ENCODE measurements at regions not wholly inside any gene's neighbourhood (a gene's known extent, or its start where the extent isn't known, plus 50 kb on each side); places are given as distances from the start of the nearest gene placed in this dataset.

DNA sequence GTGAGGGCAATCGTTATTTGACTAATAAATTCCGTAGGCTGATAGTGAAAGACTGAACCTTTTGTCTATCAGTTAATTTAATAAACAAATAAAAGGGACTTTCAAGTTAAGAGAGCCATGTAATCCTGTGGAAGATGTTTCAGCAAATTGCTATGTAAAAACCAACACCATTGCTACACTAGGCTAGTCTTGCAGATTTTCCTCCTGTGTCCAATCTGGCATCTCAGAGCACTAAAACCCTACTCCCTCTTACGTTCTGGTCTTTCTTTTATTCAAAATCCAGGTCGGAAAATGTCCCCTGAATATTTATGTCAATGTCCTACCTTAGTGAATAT lies 478.8 kb upstream of the TNC start:
- Histone ChIP-seq H3K4me3 (ENCODE audit: low read length in 2 of 2) (no peak overlapping the region), H3K4me1 (ENCODE audit: control insufficient read depth in 2 of 2, insufficient read depth in 2 of 2, low read length in 2 of 2) (no peaks in the 10 kb centered on the region), H3K27ac (ENCODE audit: low read depth in 1 of 2, low read length in 1 of 2) (no peak overlapping the region), H3K36me3 (ENCODE audit: control insufficient read depth in 2 of 2, insufficient read depth in 2 of 2, low read length in 1 of 2) (no peaks in the 10 kb centered on the region), H3K9me3 (ENCODE audit: control insufficient read depth in 2 of 2, insufficient read depth in 1 of 2, low read length in 1 of 2) (no peaks in the 10 kb centered on the region), H3K27me3 (ENCODE audit: control insufficient read depth in 2 of 2, insufficient read depth in 1 of 2, low read length in 1 of 2) (no peaks in the 10 kb centered on the region)
- no peak for DNase-seq (ENCODE audit: low read depth in 6 of 9, low spot score in 9 of 9)
- WGBS, result 57% methylated on average over 4 of the region's 4 CpGs

DNA sequence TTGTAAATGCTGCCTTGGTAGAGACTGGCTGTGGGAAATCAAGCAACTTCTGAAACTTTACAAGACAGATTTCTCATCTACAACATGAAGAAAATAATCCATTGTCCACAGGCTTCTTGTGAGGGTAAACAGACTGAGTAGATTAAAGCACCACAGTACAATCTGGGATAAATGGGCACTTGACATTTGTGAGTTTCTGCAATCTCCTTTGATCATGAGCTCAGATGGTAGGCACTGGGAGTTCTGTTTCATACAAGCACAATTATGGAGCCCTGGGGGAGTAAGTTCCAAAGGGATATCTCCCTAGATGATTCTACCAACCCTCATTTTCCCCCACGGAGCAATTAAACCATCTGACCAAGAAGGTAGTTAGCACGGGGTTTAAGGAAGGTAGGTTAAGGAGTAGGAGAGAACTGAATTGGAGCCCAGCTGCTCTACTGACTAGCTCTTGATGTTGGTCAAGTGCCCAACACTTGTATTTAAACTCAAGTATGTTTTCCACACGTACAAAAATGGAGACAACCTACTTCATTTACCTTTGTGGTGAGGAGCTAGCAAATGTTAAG lies 479.5 kb upstream of the TNC start:
- no peaks in the 10 kb centered on the region for H3K36me3 ChIP-seq (ENCODE audit: control insufficient read depth in 2 of 2, insufficient read depth in 2 of 2, low read length in 1 of 2)
- WGBS, result 84% methylated on average over 3 of the region's 3 CpGs
- no peaks in the 10 kb centered on the region for H3K9me3 ChIP-seq (ENCODE audit: control insufficient read depth in 2 of 2, insufficient read depth in 1 of 2, low read length in 1 of 2)
- no peaks in the 10 kb centered on the region for H3K27me3 ChIP-seq (ENCODE audit: control insufficient read depth in 2 of 2, insufficient read depth in 1 of 2, low read length in 1 of 2)
- DNase-seq (ENCODE audit: low read depth in 6 of 9, low spot score in 9 of 9), result no peak
- H3K4me3 ChIP-seq (ENCODE audit: low read length in 2 of 2), result no peak overlapping the region
- no peak overlapping the region for H3K27ac ChIP-seq (ENCODE audit: low read depth in 1 of 2, low read length in 1 of 2)
- no peaks in the 10 kb centered on the region for H3K4me1 ChIP-seq (ENCODE audit: control insufficient read depth in 2 of 2, insufficient read depth in 2 of 2, low read length in 2 of 2)

DNA sequence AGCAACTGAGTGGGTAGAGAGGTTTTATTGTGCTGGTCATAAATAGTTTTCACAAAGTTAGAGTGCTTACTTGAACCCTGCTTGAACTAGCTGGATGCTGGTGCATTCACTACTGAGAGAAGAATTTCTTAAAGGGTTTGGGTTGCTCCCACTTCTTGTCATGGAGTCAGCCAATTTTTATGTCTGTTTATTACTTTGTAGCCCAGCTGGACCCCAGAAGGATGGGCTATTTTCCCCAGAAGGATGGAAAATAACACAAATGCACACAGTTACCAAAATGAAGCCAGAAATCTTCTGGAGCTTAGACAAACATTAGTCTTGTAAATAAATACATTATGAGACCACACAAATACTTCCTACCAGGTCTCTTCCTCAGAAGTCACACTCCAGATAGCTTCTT lies 480.8 kb upstream of the TNC start:
- Histone ChIP-seq H3K4me1 (ENCODE audit: control insufficient read depth in 2 of 2, insufficient read depth in 2 of 2, low read length in 2 of 2) (no peaks in the 10 kb centered on the region), H3K4me3 (ENCODE audit: low read length in 2 of 2) (no peak overlapping the region), H3K9me3 (ENCODE audit: control insufficient read depth in 2 of 2, insufficient read depth in 1 of 2, low read length in 1 of 2) (no peaks in the 10 kb centered on the region), H3K27me3 (ENCODE audit: control insufficient read depth in 2 of 2, insufficient read depth in 1 of 2, low read length in 1 of 2) (no peaks in the 10 kb centered on the region), H3K36me3 (ENCODE audit: control insufficient read depth in 2 of 2, insufficient read depth in 2 of 2, low read length in 1 of 2) (no peaks in the 10 kb centered on the region), H3K27ac (ENCODE audit: low read depth in 1 of 2, low read length in 1 of 2) (no peak overlapping the region)
- DNase-seq (ENCODE audit: low read depth in 6 of 9, low spot score in 9 of 9), result no peak

DNA sequence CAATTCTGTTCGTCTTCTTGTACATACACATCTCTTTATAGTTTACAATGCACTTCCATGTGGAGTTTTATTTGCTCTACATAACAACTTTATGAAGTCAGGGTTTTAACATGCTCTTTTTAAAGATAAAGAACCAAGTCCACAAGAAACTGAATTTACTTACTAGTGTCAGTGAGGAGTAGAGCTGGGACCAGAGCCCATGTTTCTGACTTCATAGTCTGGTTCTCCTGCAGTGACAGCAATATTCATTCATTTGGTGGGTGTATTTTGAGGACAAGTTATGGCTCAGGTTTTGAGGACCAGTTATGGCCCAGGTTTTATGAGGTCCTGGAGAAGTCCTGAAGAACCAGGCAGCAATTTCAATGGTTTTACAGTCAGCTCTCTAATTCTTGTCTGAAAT lies 481.9 kb upstream of the TNC start:
- no peak overlapping the region for H3K27ac ChIP-seq (ENCODE audit: low read depth in 1 of 2, low read length in 1 of 2)

DNA sequence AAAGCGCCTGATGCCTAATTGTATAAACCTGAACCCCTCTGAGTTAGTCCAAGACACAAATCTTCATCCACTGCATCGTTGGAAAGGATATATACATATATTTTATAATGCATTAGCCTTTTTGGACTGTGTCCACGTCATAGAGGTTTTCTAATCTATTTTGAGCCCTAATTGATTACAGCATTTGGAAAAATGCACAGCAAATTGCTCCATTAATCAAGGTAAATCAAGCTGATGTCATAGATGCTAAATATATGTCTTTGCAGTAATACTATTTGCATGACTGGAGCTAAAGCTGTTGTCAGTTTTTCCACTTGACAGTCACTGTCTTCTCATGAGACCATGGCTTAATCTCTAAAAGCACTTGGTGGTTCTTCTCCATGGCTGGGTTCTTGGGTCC lies 483.5 kb upstream of the TNC start:
- no peak for DNase-seq (ENCODE audit: low read depth in 6 of 9, low spot score in 9 of 9)
- Histone ChIP-seq H3K36me3 (ENCODE audit: control insufficient read depth in 2 of 2, insufficient read depth in 2 of 2, low read length in 1 of 2) (no peaks in the 10 kb centered on the region), H3K4me3 (ENCODE audit: low read length in 2 of 2) (no peak overlapping the region), H3K27ac (ENCODE audit: low read depth in 1 of 2, low read length in 1 of 2) (no peak overlapping the region), H3K27me3 (ENCODE audit: control insufficient read depth in 2 of 2, insufficient read depth in 1 of 2, low read length in 1 of 2) (no peaks in the 10 kb centered on the region), H3K9me3 (ENCODE audit: control insufficient read depth in 2 of 2, insufficient read depth in 1 of 2, low read length in 1 of 2) (no peaks in the 10 kb centered on the region), H3K4me1 (ENCODE audit: control insufficient read depth in 2 of 2, insufficient read depth in 2 of 2, low read length in 2 of 2) (no peaks in the 10 kb centered on the region)
- 85% methylated on average over 3 of the region's 3 CpGs for WGBS

More for the DNA sequence above, 481.9 kb upstream of the TNC start:
- Histone ChIP-seq H3K4me1 (ENCODE audit: control insufficient read depth in 2 of 2, insufficient read depth in 2 of 2, low read length in 2 of 2) (no peaks in the 10 kb centered on the region), H3K4me3 (ENCODE audit: low read length in 2 of 2) (no peak overlapping the region), H3K9me3 (ENCODE audit: control insufficient read depth in 2 of 2, insufficient read depth in 1 of 2, low read length in 1 of 2) (no peaks in the 10 kb centered on the region), H3K36me3 (ENCODE audit: control insufficient read depth in 2 of 2, insufficient read depth in 2 of 2, low read length in 1 of 2) (no peaks in the 10 kb centered on the region), H3K27me3 (ENCODE audit: control insufficient read depth in 2 of 2, insufficient read depth in 1 of 2, low read length in 1 of 2) (no peaks in the 10 kb centered on the region)
- no peak for DNase-seq (ENCODE audit: low read depth in 6 of 9, low spot score in 9 of 9)
- WGBS, result 92% methylated on average over 1 of the region's 1 CpG

DNA sequence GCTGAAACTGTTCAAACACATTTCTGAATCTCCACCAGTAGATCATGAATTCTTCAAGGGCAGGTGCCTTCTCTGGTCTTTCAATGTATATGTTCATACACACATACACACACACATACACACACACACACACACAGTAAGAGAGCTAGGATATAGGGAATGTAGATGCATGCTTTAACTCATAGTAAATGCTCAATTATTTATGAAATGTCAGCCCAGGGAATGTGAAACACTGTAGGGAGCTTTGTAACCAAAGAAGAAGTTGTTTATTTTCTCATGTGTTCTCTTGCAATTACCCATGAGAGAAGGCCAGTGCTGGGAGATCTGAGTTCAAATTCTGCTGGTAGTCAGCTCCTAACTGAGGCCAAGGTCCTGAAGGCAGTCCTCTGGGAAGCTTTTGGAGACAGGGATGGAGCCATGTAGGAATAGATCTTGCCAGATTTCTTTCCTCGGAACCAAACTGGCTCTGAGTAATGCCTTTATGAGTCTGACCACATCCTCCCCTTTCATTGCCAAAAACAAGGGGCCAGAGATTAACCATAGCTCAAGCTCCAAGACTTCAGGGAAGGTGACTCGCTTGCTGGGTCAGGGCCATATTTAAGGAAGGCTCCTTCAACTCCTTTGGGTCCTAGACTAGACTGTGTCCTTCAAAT lies 487.0 kb upstream of the TNC start:
- Histone ChIP-seq H3K4me3 (ENCODE audit: low read length in 2 of 2) (no peak overlapping the region), H3K4me1 (ENCODE audit: control insufficient read depth in 2 of 2, insufficient read depth in 2 of 2, low read length in 2 of 2) (no peaks in the 10 kb centered on the region), H3K9me3 (ENCODE audit: control insufficient read depth in 2 of 2, insufficient read depth in 1 of 2, low read length in 1 of 2) (no peaks in the 10 kb centered on the region), H3K27me3 (ENCODE audit: control insufficient read depth in 2 of 2, insufficient read depth in 1 of 2, low read length in 1 of 2) (no peaks in the 10 kb centered on the region), H3K36me3 (ENCODE audit: control insufficient read depth in 2 of 2, insufficient read depth in 2 of 2, low read length in 1 of 2) (no peaks in the 10 kb centered on the region), H3K27ac (ENCODE audit: low read depth in 1 of 2, low read length in 1 of 2) (no peak overlapping the region)
- WGBS, result 85% methylated on average over 2 of the region's 2 CpGs
- DNase-seq (ENCODE audit: low read depth in 6 of 9, low spot score in 9 of 9), result no peak

DNA sequence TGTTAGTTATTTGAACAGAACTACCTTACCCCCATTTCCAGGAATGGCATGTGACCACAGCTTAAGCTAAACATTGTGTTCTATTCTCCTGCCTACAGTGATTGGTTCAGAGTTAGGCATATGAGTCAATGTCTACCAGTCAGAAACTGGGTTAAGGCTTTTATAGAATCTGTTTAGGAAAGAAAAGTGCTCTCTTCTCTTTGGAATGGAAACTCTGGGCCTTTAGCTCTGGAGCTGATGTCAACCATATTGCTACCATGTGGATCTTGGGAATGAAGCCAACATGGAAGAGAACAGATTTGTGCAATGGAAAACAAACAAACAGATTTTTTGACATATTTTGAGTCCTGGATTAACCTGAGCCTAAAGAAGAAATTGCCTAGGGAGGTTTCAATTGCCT lies 488.9 kb upstream of the TNC start:
- no peaks in the 10 kb centered on the region for H3K27me3 ChIP-seq (ENCODE audit: control insufficient read depth in 2 of 2, insufficient read depth in 1 of 2, low read length in 1 of 2)
- H3K4me3 ChIP-seq (ENCODE audit: low read length in 2 of 2), result no peak overlapping the region
- no peaks in the 10 kb centered on the region for H3K9me3 ChIP-seq (ENCODE audit: control insufficient read depth in 2 of 2, insufficient read depth in 1 of 2, low read length in 1 of 2)
- no peak for DNase-seq (ENCODE audit: low read depth in 6 of 9, low spot score in 9 of 9)
- no peak overlapping the region for H3K27ac ChIP-seq (ENCODE audit: low read depth in 1 of 2, low read length in 1 of 2)
- no peaks in the 10 kb centered on the region for H3K4me1 ChIP-seq (ENCODE audit: control insufficient read depth in 2 of 2, insufficient read depth in 2 of 2, low read length in 2 of 2)
- no peaks in the 10 kb centered on the region for H3K36me3 ChIP-seq (ENCODE audit: control insufficient read depth in 2 of 2, insufficient read depth in 2 of 2, low read length in 1 of 2)

DNA sequence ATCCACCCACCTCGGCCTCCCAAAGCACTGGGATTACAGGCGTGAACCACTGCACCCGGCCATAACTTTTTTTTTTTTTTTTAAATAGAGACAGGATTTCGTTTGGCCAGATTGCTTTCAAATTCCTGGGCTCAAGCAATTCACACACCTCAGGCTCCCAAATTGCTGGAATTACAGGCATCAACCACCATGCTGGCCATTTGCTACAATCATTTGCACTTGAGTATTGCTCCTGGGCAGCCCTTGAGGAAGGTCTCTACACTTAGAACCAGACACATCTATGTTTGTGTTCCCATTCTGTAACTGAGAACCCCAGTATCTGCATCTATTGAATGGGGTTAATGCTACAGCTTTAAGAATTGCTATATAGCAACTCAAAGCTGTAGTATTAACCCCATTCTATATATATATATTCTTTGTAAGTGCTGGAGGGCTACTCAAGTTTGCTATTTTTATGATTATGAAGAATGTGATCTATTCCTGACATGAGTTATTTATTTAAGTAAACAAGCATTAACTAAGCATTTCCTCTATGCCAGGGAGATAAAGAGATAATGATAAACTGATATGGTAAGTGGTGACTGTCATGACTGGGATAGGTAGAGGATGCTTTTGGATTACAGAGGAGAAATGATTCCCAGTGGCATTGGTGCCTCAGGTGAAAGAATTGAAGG lies 496.5 kb upstream of the TNC start:
- H3K27me3 ChIP-seq (ENCODE audit: control insufficient read depth in 2 of 2, insufficient read depth in 1 of 2, low read length in 1 of 2), result no peaks in the 10 kb centered on the region
- no peaks in the 10 kb centered on the region for H3K9me3 ChIP-seq (ENCODE audit: control insufficient read depth in 2 of 2, insufficient read depth in 1 of 2, low read length in 1 of 2)
- 88% methylated on average over 4 of the region's 4 CpGs for WGBS
- no peaks in the 10 kb centered on the region for H3K36me3 ChIP-seq (ENCODE audit: control insufficient read depth in 2 of 2, insufficient read depth in 2 of 2, low read length in 1 of 2)
- H3K27ac ChIP-seq (ENCODE audit: low read depth in 1 of 2, low read length in 1 of 2), result no peak overlapping the region
- DNase-seq (ENCODE audit: low read depth in 6 of 9, low spot score in 9 of 9), result no peak
- no peak overlapping the region for H3K4me3 ChIP-seq (ENCODE audit: low read length in 2 of 2)
- H3K4me1 ChIP-seq (ENCODE audit: control insufficient read depth in 2 of 2, insufficient read depth in 2 of 2, low read length in 2 of 2), result no peaks in the 10 kb centered on the region

DNA sequence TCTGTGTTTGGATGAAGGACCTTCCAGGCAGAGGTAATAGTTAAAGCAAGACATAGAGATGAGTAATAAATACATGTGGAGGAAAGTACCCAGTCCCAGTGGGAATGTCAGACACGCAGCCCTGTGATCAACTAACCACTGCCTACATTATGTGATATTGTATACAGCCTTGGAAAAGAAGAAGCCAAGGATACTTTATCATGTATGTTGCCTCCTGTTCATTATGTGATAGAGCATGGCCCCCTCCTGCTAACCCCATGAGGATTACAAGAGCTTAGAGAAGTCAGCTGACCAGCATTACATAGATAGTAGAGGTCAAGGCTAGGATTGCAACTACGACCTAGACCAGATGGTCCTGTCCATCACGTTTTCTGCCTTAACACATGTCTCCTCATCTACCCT lies 497.0 kb upstream of the TNC start:
- Histone ChIP-seq H3K27ac (ENCODE audit: low read depth in 1 of 2, low read length in 1 of 2) (no peak overlapping the region), H3K9me3 (ENCODE audit: control insufficient read depth in 2 of 2, insufficient read depth in 1 of 2, low read length in 1 of 2) (no peaks in the 10 kb centered on the region), H3K4me1 (ENCODE audit: control insufficient read depth in 2 of 2, insufficient read depth in 2 of 2, low read length in 2 of 2) (no peaks in the 10 kb centered on the region), H3K36me3 (ENCODE audit: control insufficient read depth in 2 of 2, insufficient read depth in 2 of 2, low read length in 1 of 2) (no peaks in the 10 kb centered on the region), H3K4me3 (ENCODE audit: low read length in 2 of 2) (no peak overlapping the region), H3K27me3 (ENCODE audit: control insufficient read depth in 2 of 2, insufficient read depth in 1 of 2, low read length in 1 of 2) (no peaks in the 10 kb centered on the region)
- 81% methylated on average over 3 of the region's 3 CpGs for WGBS
- DNase-seq (ENCODE audit: low read depth in 6 of 9, low spot score in 9 of 9), result no peak
